Lower leg skin (tissue), 4 donors: ENCODE measurements at regions not wholly inside any gene's neighbourhood (a gene's known extent, or its start where the extent isn't known, plus 50 kb on each side); places are given as distances from the start of the nearest gene placed in this dataset.

Experiments used
- DNase-seq, 2 donors: peaks; one replicate each; pipeline ENCODE4 v3.0.0-alpha.2; 2019; ENCODE audit warnings: low spot score in 2 of 2
- H3K4me3 ChIP-seq: fragments of 200-600 bp; sonication (generic); 2 replicates; pipeline ENCODE4 v1.5.1; 2017; ENCODE audit warnings: mild to moderate bottlenecking, low read depth; ENCODE audit not compliant: poor library complexity, severe bottlenecking
- POLR2A ChIP-seq, 2 donors: fragments of 450-650 bp; IDR thresholded peaks; one replicate each; pipeline ENCODE4 v1.6.1; 2016 to 2017; ENCODE audit warnings: antibody characterized with exemption in 2 of 2, mild to moderate bottlenecking in 1 of 2, moderate library complexity in 1 of 2
- WGBS, 2 donors: methylation state at CpG; one replicate each; pipeline ENCODE4 v1.1.5; 2018; 5-methylcytosine and 5-hydroxymethylcytosine counted together
- intact Hi-C: fragments of 100-400 bp; cut with DNase I; formaldehyde crosslinking; loops from one replicate; pipeline ENCODE4 v1.15.0; 2023; ENCODE audit warnings: low total_unique reads
- TF ChIP-seq, protein P1 (sequence below), 3 donors: fragments of 450-650 bp; IDR thresholded peaks; one replicate each; pipeline ENCODE4 v1.5.1; 2016; ENCODE audit warnings: antibody characterized with exemption in 3 of 3, mild to moderate bottlenecking in 3 of 3, moderate library complexity in 2 of 3

DNA sequence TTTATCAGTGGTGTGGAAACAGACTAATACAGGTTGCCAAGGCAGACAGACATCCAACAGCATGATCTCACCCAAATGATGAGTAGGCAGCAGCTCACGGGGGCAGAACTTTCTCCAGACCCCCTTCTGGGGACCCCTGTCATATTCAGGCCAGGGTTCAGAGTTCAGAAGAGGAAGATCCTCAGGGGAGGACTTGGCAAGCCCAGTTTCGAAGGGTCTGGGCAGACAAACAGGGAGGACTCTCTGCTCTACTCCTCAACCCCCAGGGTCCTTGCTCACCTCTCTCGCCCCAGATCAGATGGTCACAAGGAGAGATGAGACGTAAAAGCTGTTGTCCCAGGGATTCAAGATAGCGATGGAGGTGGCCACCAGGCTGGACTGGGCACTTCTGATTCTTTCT, 215.1 kb upstream of the MVB12B start:
- H3K4me3 ChIP-seq, result no peak overlapping the region
- DNase-seq, result peak in 1 of 2 donors; percentile 52
- 73 to 89% methylated on average over 5 of the region's 5 CpGs for WGBS, 2 donors
- intact Hi-C loops, result no loop called here
- TF ChIP-seq POLR2A (IDR thresholded peaks at IDR 0.05), result no peak
- TF ChIP-seq, protein P1, sequence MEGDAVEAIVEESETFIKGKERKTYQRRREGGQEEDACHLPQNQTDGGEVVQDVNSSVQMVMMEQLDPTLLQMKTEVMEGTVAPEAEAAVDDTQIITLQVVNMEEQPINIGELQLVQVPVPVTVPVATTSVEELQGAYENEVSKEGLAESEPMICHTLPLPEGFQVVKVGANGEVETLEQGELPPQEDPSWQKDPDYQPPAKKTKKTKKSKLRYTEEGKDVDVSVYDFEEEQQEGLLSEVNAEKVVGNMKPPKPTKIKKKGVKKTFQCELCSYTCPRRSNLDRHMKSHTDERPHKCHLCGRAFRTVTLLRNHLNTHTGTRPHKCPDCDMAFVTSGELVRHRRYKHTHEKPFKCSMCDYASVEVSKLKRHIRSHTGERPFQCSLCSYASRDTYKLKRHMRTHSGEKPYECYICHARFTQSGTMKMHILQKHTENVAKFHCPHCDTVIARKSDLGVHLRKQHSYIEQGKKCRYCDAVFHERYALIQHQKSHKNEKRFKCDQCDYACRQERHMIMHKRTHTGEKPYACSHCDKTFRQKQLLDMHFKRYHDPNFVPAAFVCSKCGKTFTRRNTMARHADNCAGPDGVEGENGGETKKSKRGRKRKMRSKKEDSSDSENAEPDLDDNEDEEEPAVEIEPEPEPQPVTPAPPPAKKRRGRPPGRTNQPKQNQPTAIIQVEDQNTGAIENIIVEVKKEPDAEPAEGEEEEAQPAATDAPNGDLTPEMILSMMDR (IDR thresholded peaks at IDR 0.05), result no peak

DNA sequence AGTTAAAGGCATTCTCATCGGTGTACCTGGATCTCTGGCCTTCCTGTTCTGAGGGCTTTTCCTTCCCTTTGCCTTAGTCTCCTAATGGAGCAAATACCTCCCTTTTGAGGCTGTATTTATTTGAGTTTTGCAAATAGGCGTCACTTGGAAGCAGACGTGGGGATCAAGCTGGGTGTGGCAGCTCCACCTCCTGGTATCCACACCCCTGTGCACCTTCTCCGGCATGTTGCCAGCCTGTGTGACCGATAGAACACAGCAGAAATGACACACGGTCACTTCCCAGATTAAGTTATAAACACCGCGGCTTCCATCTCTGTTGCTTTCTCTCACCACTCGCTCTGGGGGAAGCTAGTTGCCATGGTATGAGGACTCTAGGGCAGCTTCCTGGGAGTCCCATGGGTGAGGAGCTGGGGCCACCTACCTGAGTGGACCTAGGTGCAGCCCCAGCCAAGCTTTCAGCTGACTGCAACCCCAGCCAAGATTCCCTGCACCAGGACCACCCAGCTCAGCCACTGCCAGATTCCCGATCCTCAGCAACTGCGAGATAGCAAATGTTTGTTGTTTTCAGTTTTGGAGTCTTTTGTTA, 214.4 kb upstream of the MVB12B start:
- TF ChIP-seq, protein P1 (IDR thresholded peaks at IDR 0.05), result no peak
- no peak for TF ChIP-seq POLR2A (IDR thresholded peaks at IDR 0.05)
- intact Hi-C loops, result no loop called here
- peak in 1 of 2 donors; percentile 59 for DNase-seq
- 85 to 86% methylated on average over 11 of the region's 11 CpGs for WGBS, 2 donors
- H3K4me3 ChIP-seq, result no peak overlapping the region

DNA sequence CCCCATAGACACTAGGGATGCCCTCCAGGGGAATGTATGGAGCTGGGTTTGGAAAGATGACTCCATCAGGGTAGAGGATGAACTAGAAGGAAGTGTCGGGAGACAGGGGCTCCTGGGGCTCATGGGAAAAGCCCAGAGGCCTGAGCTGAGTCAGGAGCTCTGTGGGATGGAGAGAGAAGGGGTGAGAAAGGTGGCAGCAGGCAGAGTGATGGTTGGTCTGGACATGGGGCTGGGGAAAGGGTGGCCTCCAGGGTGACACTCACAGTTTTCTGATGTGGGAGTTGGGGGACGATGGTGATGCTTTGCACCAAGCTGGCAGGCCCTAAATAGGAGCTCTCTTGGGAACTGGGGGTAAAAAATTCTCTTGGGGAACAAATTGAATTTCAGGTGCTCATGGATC, 213.5 kb upstream of the MVB12B start:
- intact Hi-C loops, result no loop called here
- WGBS, 2 donors, result 82 to 90% methylated on average over 2 of the region's 2 CpGs
- H3K4me3 ChIP-seq, result no peak overlapping the region
- TF ChIP-seq, protein P1 (IDR thresholded peaks at IDR 0.05), result no peak
- no peak for TF ChIP-seq POLR2A (IDR thresholded peaks at IDR 0.05)
- DNase-seq, result peak in 1 of 2 donors; percentile 43

DNA sequence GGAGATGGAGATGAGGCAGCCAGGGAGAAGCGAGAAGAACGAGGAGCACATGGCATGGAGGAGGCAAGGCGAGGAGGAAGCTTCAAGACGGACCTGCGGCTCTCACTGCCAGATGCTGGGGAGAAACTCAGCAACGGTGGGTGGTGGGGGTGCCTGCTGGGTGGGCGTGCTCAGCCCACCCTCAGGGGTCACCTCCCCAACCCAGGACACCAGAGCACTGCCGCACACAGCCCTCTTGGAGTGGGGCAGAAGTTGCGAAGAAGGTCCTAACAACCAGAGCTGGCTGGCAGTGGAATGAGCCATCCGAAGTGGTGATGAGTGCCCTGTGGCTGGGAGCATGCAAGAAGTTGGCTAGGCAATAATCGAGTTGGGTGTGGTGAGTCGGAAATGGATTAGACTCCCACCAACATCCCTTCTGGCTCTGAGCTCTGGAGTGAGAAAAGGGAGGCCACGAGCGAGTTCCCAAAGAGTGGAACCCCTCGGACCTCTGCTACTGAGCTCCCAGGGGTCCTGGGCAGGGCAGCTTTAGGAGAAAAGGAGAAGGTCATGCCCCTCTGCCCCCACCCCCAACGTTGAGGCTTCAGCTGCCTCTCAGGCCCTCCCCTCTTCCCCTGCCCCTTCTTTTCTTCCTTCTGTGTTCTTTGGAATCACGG, 212.7 kb upstream of the MVB12B start:
- TF ChIP-seq, protein P1 (IDR thresholded peaks at IDR 0.05), result no peak
- no peak for TF ChIP-seq POLR2A (IDR thresholded peaks at IDR 0.05)
- no peak overlapping the region for H3K4me3 ChIP-seq
- intact Hi-C loops, result no loop called here
- DNase-seq, result peak in 1 of 2 donors; percentile 63
- WGBS, 2 donors, result 76 to 78% methylated on average over 16 to 17 of the region's 17 CpGs

DNA sequence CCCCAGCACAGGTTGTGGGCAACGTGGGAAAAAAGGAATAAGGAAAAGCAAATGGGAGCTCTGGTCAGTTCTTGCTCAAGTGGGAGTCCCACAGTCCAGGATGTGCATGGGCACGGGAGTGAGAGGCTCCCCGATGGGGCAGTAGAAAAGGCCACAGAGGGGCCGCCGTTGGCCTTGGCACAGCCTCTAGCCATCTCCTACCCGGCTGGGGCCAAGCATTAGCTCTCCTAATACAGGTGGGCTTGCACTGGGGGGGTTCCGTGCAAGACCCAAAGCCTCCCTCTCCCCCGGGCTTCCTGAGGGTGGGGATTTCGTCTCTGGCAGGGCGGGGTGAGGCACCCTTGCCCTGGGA, 212.2 kb upstream of the MVB12B start:
- 63 to 79% methylated on average over 10 of the region's 10 CpGs for WGBS, 2 donors
- intact Hi-C loops, result no loop called here
- TF ChIP-seq, protein P1 (IDR thresholded peaks at IDR 0.05), result no peak
- no peak for TF ChIP-seq POLR2A (IDR thresholded peaks at IDR 0.05)
- H3K4me3 ChIP-seq, result no peak overlapping the region
- DNase-seq, result peak in 1 of 2 donors; percentile 71
